ENCODE measurements at regions not wholly inside any gene's neighbourhood (a gene's known extent, or its start where the extent isn't known, plus 50 kb on each side); places are given as distances from the start of the nearest gene placed in this dataset.
A peak's percentile ranks its signal among the peaks of the same experiment; 100 is the strongest.

- Histone ChIP-seq H3K4me1 (peaks cover 5 to 43% (median 20%) of the 10 kb centered on the region in 4 donors), H3K27me3 (no peaks in the 10 kb centered on the region), H3K27ac (peak overlapping the region in 3 of 4 donors; percentile 23 to 59 (median 36)), H3K36me3 (no peaks in the 10 kb centered on the region), H3K9me3 (no peaks in the 10 kb centered on the region), H3K4me3 (no peak overlapping the region)
- in situ Hi-C loops (cut with MboI; ENCODE audit: low pct_ligation_motif_present in 1 of 4, low pct_unique_long_range_greater_than_20kb in 1 of 4, low sequenced_read_pairs in 3 of 4) (loop anchor here (25.0 kb wide), 1 partner anchor 206 kb away; no protein-coding TSS in a partner anchor), intact Hi-C loops (cut with DNase I; ENCODE audit: low total_unique reads) (no loop called here)
- 27 to 39% methylated on average over 3 to 6 of the region's 6 CpGs for WGBS, 2 donors (ENCODE audit: low coverage in 1 of 2)
- TF ChIP-seq EP300 (IDR thresholded peaks at IDR 0.05; ENCODE audit: low read depth) (no peak), POLR2A (IDR thresholded peaks at IDR 0.05) (no peak), POLR2AphosphoS5 (IDR thresholded peaks at IDR 0.05) (no peak), CTCF (IDR thresholded peaks at IDR 0.05) (no peak)
- DNase-seq: no peak
Measured at GRCh38 chr4:186942758-186943377, 219.2 kb upstream of the FAT1 start.

GRCh38 chr4:186943411-186943810 is 219.8 kb upstream of the FAT1 start:
- in situ Hi-C loops (cut with MboI; ENCODE audit: low pct_ligation_motif_present in 1 of 4, low pct_unique_long_range_greater_than_20kb in 1 of 4, low sequenced_read_pairs in 3 of 4): loop anchor here (25.0 kb wide), 1 partner anchor 206 kb away; no protein-coding TSS in a partner anchor
- Histone ChIP-seq H3K36me3 (no peaks in the 10 kb centered on the region), H3K4me3 (no peak overlapping the region), H3K27ac (peak overlapping the region in 3 of 4 donors; percentile 40 to 59 (median 41)), H3K4me1 (peaks cover 5 to 42% (median 20%) of the 10 kb centered on the region in 4 donors), H3K27me3 (no peaks in the 10 kb centered on the region), H3K9me3 (no peaks in the 10 kb centered on the region)
- TF ChIP-seq EP300 (IDR thresholded peaks at IDR 0.05; ENCODE audit: low read depth) (no peak), CTCF (IDR thresholded peaks at IDR 0.05) (no peak), POLR2AphosphoS5 (IDR thresholded peaks at IDR 0.05) (peak in 2 of 3 donors; percentile 31 to 40), POLR2A (IDR thresholded peaks at IDR 0.05) (no peak)
- DNase-seq: no peak
- WGBS, 2 donors (ENCODE audit: low coverage in 1 of 2): 37 to 39% methylated on average over 2 of the region's 2 CpGs
- intact Hi-C loops (cut with DNase I; ENCODE audit: low total_unique reads): no loop called here

GRCh38 chr4:186946136-186946535 is 222.5 kb upstream of the FAT1 start:
- no peaks in the 10 kb centered on the region for H3K9me3 ChIP-seq
- no peaks in the 10 kb centered on the region for H3K27me3 ChIP-seq
- in situ Hi-C loops (cut with MboI; ENCODE audit: low pct_ligation_motif_present in 1 of 4, low pct_unique_long_range_greater_than_20kb in 1 of 4, low sequenced_read_pairs in 3 of 4) (loop anchor here (25.0 kb wide), 1 partner anchor 209 kb away; no protein-coding TSS in a partner anchor), intact Hi-C loops (cut with DNase I; ENCODE audit: low total_unique reads) (no loop called here)
- WGBS, 2 donors (ENCODE audit: low coverage in 1 of 2): 71% methylated on average over 6 of the region's 6 CpGs; no CpG with 5 or more reads in 1 of the 2 donors
- no peak for TF ChIP-seq POLR2A (IDR thresholded peaks at IDR 0.05)
- peak in 1 of 3 donors; percentile 18 for TF ChIP-seq POLR2AphosphoS5 (IDR thresholded peaks at IDR 0.05)
- no peak for TF ChIP-seq EP300 (IDR thresholded peaks at IDR 0.05; ENCODE audit: low read depth)
- no peak overlapping the region for H3K4me3 ChIP-seq
- no peaks in the 10 kb centered on the region for H3K36me3 ChIP-seq
- DNase-seq: peak; percentile 50
- H3K4me1 ChIP-seq: peaks cover 5 to 39% (median 20%) of the 10 kb centered on the region in 4 donors
- H3K27ac ChIP-seq: peak overlapping the region; percentile 1 to 58 (median 20)

- Histone ChIP-seq H3K36me3 (no peaks in the 10 kb centered on the region), H3K27me3 (no peaks in the 10 kb centered on the region), H3K27ac (peak overlapping the region in 3 of 4 donors; percentile 4 to 58 (median 35)), H3K4me3 (no peak overlapping the region), H3K9me3 (no peaks in the 10 kb centered on the region), H3K4me1 (peaks cover 5 to 39% (median 20%) of the 10 kb centered on the region in 4 donors)
- DNase-seq: peak; percentile 80
- in situ Hi-C loops (cut with MboI; ENCODE audit: low pct_ligation_motif_present in 1 of 4, low pct_unique_long_range_greater_than_20kb in 1 of 4, low sequenced_read_pairs in 3 of 4): loop anchor here (25.0 kb wide), 1 partner anchor 209 kb away; no protein-coding TSS in a partner anchor
- WGBS, 2 donors (ENCODE audit: low coverage in 1 of 2): 70 to 92% methylated on average over 2 to 11 of the region's 11 CpGs
- intact Hi-C loops (cut with DNase I; ENCODE audit: low total_unique reads): no loop called here
- no peak for TF ChIP-seq POLR2AphosphoS5 (IDR thresholded peaks at IDR 0.05)
- peak; percentile 42 to 91 (median 62) for TF ChIP-seq CTCF (IDR thresholded peaks at IDR 0.05)
- TF ChIP-seq EP300 (IDR thresholded peaks at IDR 0.05; ENCODE audit: low read depth): no peak
- no peak for TF ChIP-seq POLR2A (IDR thresholded peaks at IDR 0.05)
Measured at GRCh38 chr4:186946682-186947294, 223.1 kb upstream of the FAT1 start.

Measured in transverse colon (tissue), 4 donors.